BLaER1 treated with 17β-estradiol and CSF1 and Interleukin-3, amounts not matched to agents 10 nM and 100 nM (cell line): ENCODE measurements at regions not wholly inside any gene's neighbourhood (a gene's known extent, or its start where the extent isn't known, plus 50 kb on each side); places are given as distances from the start of the nearest gene placed in this dataset.
A peak's percentile ranks its signal among the peaks of the same experiment; 100 is the strongest.

Experiments
- H3K27ac ChIP-seq, 11 experiments: shearing (Covaris generic); formaldehyde crosslinking; 2 replicates each; pipeline ENCODE4 v1.8.1; 2022
- H3K27me3 ChIP-seq, 11 experiments: shearing (Covaris generic); formaldehyde crosslinking; 2 replicates each; pipeline ENCODE4 v1.8.1; 2022
- H3K36me3 ChIP-seq, 11 experiments: shearing (Covaris generic); formaldehyde crosslinking; 2 replicates each; pipeline ENCODE4 v1.8.1; 2022
- H3K4me1 ChIP-seq, 10 experiments: shearing (Covaris generic); formaldehyde crosslinking; 2 replicates each; pipeline ENCODE4 v1.8.1; 2022
- H3K4me2 ChIP-seq, 11 experiments: shearing (Covaris generic); formaldehyde crosslinking; 2 replicates each; pipeline ENCODE4 v1.8.1; 2022
- H3K4me3 ChIP-seq, 10 experiments: shearing (Covaris generic); formaldehyde crosslinking; 2 replicates each; pipeline ENCODE4 v1.8.1; 2022
- H3K9ac ChIP-seq, 11 experiments: shearing (Covaris generic); formaldehyde crosslinking; 2 replicates each; pipeline ENCODE4 v1.8.1; 2022
- H3K9me3 ChIP-seq, 11 experiments: shearing (Covaris generic); formaldehyde crosslinking; replicated peaks in 1 of 11; 2 replicates each; pipeline ENCODE4 v1.8.1; 2022
- H4K20me1 ChIP-seq, 11 experiments: shearing (Covaris generic); formaldehyde crosslinking; 2 replicates each; pipeline ENCODE4 v1.8.1; 2022
- Cebpa-rat ChIP-seq, 11 experiments: shearing (Covaris generic); IDR thresholded peaks; 2 replicates each; pipeline ENCODE4 v1.8.1; 2022

GRCh38 chrX:115367455-115367854 lies 77.9 kb downstream of the LUZP4 start:
- Histone ChIP-seq H3K9ac (no peak overlapping the region), H3K27ac (no peak overlapping the region), H3K4me3 (no peak overlapping the region), H3K27me3 (peaks cover 91 to 100% (median 97%) of the 10 kb centered on the region in 11 experiments), H4K20me1 (no peaks in the 10 kb centered on the region; a peak in 2 of 22 replicates), H3K36me3 (no peaks in the 10 kb centered on the region), H3K4me1 (peaks cover 0 to 11% (median 7%) of the 10 kb centered on the region in 10 experiments; a peak in 9 of 20 replicates), H3K9me3 (peaks cover 0 to 4% (median 0%) of the 10 kb centered on the region in 11 experiments; a peak in 3 of 22 replicates), H3K4me2 (0 out of 22 replicates have a peak overlapping the region, but pooled peaks of 1 of the 11 experiments have one; percentile 2)
- TF ChIP-seq Cebpa-rat (IDR thresholded peaks at IDR 0.05): no peak

- Histone ChIP-seq H3K4me1 (peaks cover 0 to 10% (median 5%) of the 10 kb centered on the region in 10 experiments; a peak in 9 of 20 replicates), H3K27ac (no peak overlapping the region), H3K36me3 (no peaks in the 10 kb centered on the region), H3K27me3 (peaks cover 93 to 100% (median 99%) of the 10 kb centered on the region in 11 experiments), H3K4me2 (no peak overlapping the region), H3K9ac (no peak overlapping the region), H3K4me3 (no peak overlapping the region), H4K20me1 (no peaks in the 10 kb centered on the region; a peak in 2 of 22 replicates), H3K9me3 (no peaks in the 10 kb centered on the region)
- no peak for TF ChIP-seq Cebpa-rat (IDR thresholded peaks at IDR 0.05)
These were observed 78.4 kb downstream of the LUZP4 start for GRCh38 chrX:115367951-115368350.

- Histone ChIP-seq H3K4me2 (no peak overlapping the region), H3K9me3 (no peaks in the 10 kb centered on the region), H3K4me1 (peaks cover 0 to 4% (median 0%) of the 10 kb centered on the region in 10 experiments; a peak in 1 of 20 replicates), H4K20me1 (no peaks in the 10 kb centered on the region; a peak in 2 of 22 replicates), H3K27me3 (peaks cover 92 to 100% (median 99%) of the 10 kb centered on the region in 11 experiments), H3K4me3 (no peak overlapping the region), H3K27ac (no peak overlapping the region), H3K9ac (no peak overlapping the region), H3K36me3 (no peaks in the 10 kb centered on the region)
- no peak for TF ChIP-seq Cebpa-rat (IDR thresholded peaks at IDR 0.05)
These were observed 79.4 kb downstream of the LUZP4 start for GRCh38 chrX:115368876-115369275.

GRCh38 chrX:115372152-115372551 lies 82.6 kb downstream of the LUZP4 start:
- peaks cover 92 to 100% (median 99%) of the 10 kb centered on the region in 11 experiments for H3K27me3 ChIP-seq
- H3K9me3 ChIP-seq: peaks cover 0 to 18% (median 6%) of the 10 kb centered on the region in 11 experiments; a peak in 8 of 22 replicates
- TF ChIP-seq Cebpa-rat (IDR thresholded peaks at IDR 0.05): no peak
- H4K20me1 ChIP-seq: no peaks in the 10 kb centered on the region; a peak in 1 of 22 replicates
- no peak overlapping the region for H3K9ac ChIP-seq
- H3K4me1 ChIP-seq: peaks cover 0 to 3% (median 0%) of the 10 kb centered on the region in 10 experiments; a peak in 1 of 20 replicates
- no peak overlapping the region for H3K4me2 ChIP-seq
- H3K27ac ChIP-seq: no peak overlapping the region
- no peaks in the 10 kb centered on the region for H3K36me3 ChIP-seq
- no peak overlapping the region for H3K4me3 ChIP-seq

GRCh38 chrX:115373308-115373707 lies 83.8 kb downstream of the LUZP4 start:
- no peak for TF ChIP-seq Cebpa-rat (IDR thresholded peaks at IDR 0.05)
- no peaks in the 10 kb centered on the region; a peak in 1 of 22 replicates for H4K20me1 ChIP-seq

GRCh38 chrX:115378471-115378870 lies 89.0 kb downstream of the LUZP4 start:
- Histone ChIP-seq H3K4me1 (no peaks in the 10 kb centered on the region), H3K9ac (no peak overlapping the region), H3K4me3 (no peak overlapping the region), H3K27ac (no peak overlapping the region), H4K20me1 (no peaks in the 10 kb centered on the region), H3K27me3 (peaks cover 83 to 100% (median 99%) of the 10 kb centered on the region in 11 experiments), H3K4me2 (no peak overlapping the region), H3K36me3 (no peaks in the 10 kb centered on the region), H3K9me3 (peaks cover 0 to 18% (median 6%) of the 10 kb centered on the region in 11 experiments; a peak in 8 of 22 replicates)
- no peak for TF ChIP-seq Cebpa-rat (IDR thresholded peaks at IDR 0.05)

More at GRCh38 chrX:115373308-115373707, 83.8 kb downstream of the LUZP4 start:
- H3K36me3 ChIP-seq: no peaks in the 10 kb centered on the region
- H3K4me1 ChIP-seq: no peaks in the 10 kb centered on the region
- H3K4me2 ChIP-seq: no peak overlapping the region
- H3K9ac ChIP-seq: no peak overlapping the region
- peaks cover 0 to 18% (median 6%) of the 10 kb centered on the region in 11 experiments; a peak in 8 of 22 replicates for H3K9me3 ChIP-seq
- peaks cover 86 to 100% (median 99%) of the 10 kb centered on the region in 11 experiments for H3K27me3 ChIP-seq
- H3K4me3 ChIP-seq: no peak overlapping the region
- H3K27ac ChIP-seq: no peak overlapping the region

DNA sequence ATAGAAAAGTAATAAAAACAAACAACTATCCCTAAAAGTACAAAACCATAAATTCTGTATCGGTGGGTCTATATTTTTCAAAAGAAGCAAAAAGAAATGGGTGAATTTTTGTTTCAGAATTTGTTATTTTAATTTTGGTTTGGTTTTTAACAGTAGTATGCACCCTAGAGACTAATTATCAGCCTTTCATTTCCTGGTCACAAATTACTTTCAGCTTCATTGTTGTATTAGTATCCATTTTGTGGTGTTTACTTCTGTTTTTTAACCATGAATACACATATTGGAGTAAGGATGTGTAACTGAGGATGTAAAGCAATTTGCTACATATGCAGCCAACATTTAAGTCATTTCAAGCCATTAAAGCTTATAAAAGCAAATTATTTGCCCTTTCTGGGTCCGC lies 97.8 kb downstream of the LUZP4 start:
- H3K4me2 ChIP-seq: no peak overlapping the region
- no peak overlapping the region for H3K4me3 ChIP-seq
- TF ChIP-seq Cebpa-rat (IDR thresholded peaks at IDR 0.05): no peak

GRCh38 chrX:115388879-115389278 lies 99.4 kb downstream of the LUZP4 start:
- H3K9ac ChIP-seq: no peak overlapping the region
- no peak overlapping the region for H3K27ac ChIP-seq
- peaks cover 0 to 5% (median 0%) of the 10 kb centered on the region in 10 experiments; a peak in 1 of 20 replicates for H3K4me1 ChIP-seq
- no peaks in the 10 kb centered on the region for H3K9me3 ChIP-seq
- no peaks in the 10 kb centered on the region for H3K36me3 ChIP-seq
- no peak overlapping the region for H3K4me3 ChIP-seq
- no peak for TF ChIP-seq Cebpa-rat (IDR thresholded peaks at IDR 0.05)
- no peaks in the 10 kb centered on the region for H4K20me1 ChIP-seq
- peaks cover 67 to 100% (median 96%) of the 10 kb centered on the region in 11 experiments for H3K27me3 ChIP-seq
- no peak overlapping the region for H3K4me2 ChIP-seq

More for the DNA sequence above, 97.8 kb downstream of the LUZP4 start:
- H3K4me1 ChIP-seq: no peaks in the 10 kb centered on the region
- H3K27me3 ChIP-seq: peaks cover 69 to 100% (median 96%) of the 10 kb centered on the region in 11 experiments
- H3K9me3 ChIP-seq: no peaks in the 10 kb centered on the region
- H3K9ac ChIP-seq: no peak overlapping the region
- no peak overlapping the region for H3K27ac ChIP-seq
- H3K36me3 ChIP-seq: no peaks in the 10 kb centered on the region
- H4K20me1 ChIP-seq: no peaks in the 10 kb centered on the region

GRCh38 chrX:115390078-115390477 lies 100.6 kb downstream of the LUZP4 start:
- H3K4me1 ChIP-seq: peaks cover 0 to 5% (median 0%) of the 10 kb centered on the region in 10 experiments; a peak in 1 of 20 replicates
- no peaks in the 10 kb centered on the region for H3K36me3 ChIP-seq
- H4K20me1 ChIP-seq: no peaks in the 10 kb centered on the region
- peaks cover 63 to 100% (median 96%) of the 10 kb centered on the region in 11 experiments for H3K27me3 ChIP-seq
- no peak overlapping the region for H3K9ac ChIP-seq
- H3K4me2 ChIP-seq: no peak overlapping the region
- H3K9me3 ChIP-seq: no peaks in the 10 kb centered on the region
- TF ChIP-seq Cebpa-rat (IDR thresholded peaks at IDR 0.05): no peak
- H3K4me3 ChIP-seq: no peak overlapping the region
- H3K27ac ChIP-seq: no peak overlapping the region

DNA sequence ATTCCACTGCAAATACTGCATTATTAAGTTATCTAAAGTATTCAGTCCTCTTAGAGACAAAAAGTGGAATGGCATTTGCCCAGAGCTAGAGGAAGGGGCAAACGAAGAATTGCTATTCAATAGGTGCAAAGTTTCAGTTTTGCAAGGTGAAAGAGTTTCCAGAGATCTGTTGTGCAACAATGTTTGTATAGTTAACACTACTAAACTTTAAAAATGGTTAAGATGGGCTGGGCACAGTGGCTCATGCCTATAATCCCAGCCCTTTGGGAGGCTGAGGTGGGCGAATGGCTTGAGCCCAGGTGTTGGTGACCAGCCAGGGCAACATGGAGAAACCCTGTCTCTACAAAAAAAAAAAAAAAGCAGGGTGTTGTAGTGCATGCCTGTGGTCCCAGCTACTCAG lies 102.5 kb downstream of the LUZP4 start:
- Histone ChIP-seq H3K27me3 (peaks cover 64 to 100% (median 96%) of the 10 kb centered on the region in 11 experiments), H3K36me3 (no peaks in the 10 kb centered on the region), H4K20me1 (no peaks in the 10 kb centered on the region), H3K9ac (no peak overlapping the region), H3K9me3 (0 out of 22 replicates have a peak, but pooled peaks cover 0 to 6% (median 0%) of the 10 kb centered on the region in 11 experiments), H3K4me2 (no peak overlapping the region), H3K4me3 (no peak overlapping the region), H3K27ac (no peak overlapping the region), H3K4me1 (peaks cover 0 to 5% (median 0%) of the 10 kb centered on the region in 10 experiments; a peak in 1 of 20 replicates)
- TF ChIP-seq Cebpa-rat (IDR thresholded peaks at IDR 0.05): no peak
